A549 (cell line): ENCODE measurements at regions not wholly inside any gene's neighbourhood (a gene's known extent, or its start where the extent isn't known, plus 50 kb on each side); places are given as distances from the start of the nearest gene placed in this dataset.

Experiments used
- ATAC-seq, 2 experiments: fragments of 200-7000 bp in 1 of 2; fragments of >200 bp in 1 of 2; cut with Nextera tagmentation in 1 of 2; cut with Tn5 transposase in 1 of 2; 3 replicates each; pipeline versions ENCODE4 v1.8.0 to v1.9.1; 2018 to 2020; ENCODE audit warnings: mild to moderate bottlenecking in 1 of 2, moderate library complexity in 1 of 2
- CTCF ChIA-PET: fragments of 300-600 bp; sonication (Branson Sonifier 250); formaldehyde crosslinking; extraction: SDS; loops from one replicate; lab custom pipeline; 2021; ENCODE audit warnings: antibody characterized with exemption, inconsistent platforms; lab: Yijun Ruan, JAX
- POLR2A ChIA-PET: fragments of 350-600 bp; formaldehyde crosslinking; extraction: SDS; loops from one replicate; lab custom pipeline; 2021; ENCODE audit warnings: antibody characterized with exemption, inconsistent platforms; lab: Yijun Ruan, JAX
- DNase-seq, 2 experiments: peaks; one replicate each; pipeline versions ENCODE4 v3.0.0 to v3.0.0-alpha.2; 2011 to 2016; ENCODE audit warnings: low read depth in 1 of 2, low spot score in 1 of 2
- FAIRE-seq: peaks from 2 replicates; lab custom pipeline; 2011; peaks lifted over from hg19 to GRCh38; lab: Jason Lieb, UNC
- H3K27ac ChIP-seq, 2 experiments: fragments of >200 bp; sonication (Bioruptor Twin); formaldehyde crosslinking; 3 replicates each; pipeline ENCODE4 v1.5.1; 2016 to 2017
- H3K4me1 ChIP-seq: fragments of >200 bp; sonication (Bioruptor Twin); formaldehyde crosslinking; 3 replicates; pipeline ENCODE4 v1.6.1; 2016
- H3K4me2 ChIP-seq: fragments of >200 bp; sonication (Bioruptor Twin); formaldehyde crosslinking; 3 replicates; pipeline ENCODE4 v1.6.1; 2016
- H3K4me3 ChIP-seq: fragments of >200 bp; sonication (Bioruptor Twin); formaldehyde crosslinking; 3 replicates; pipeline ENCODE4 v1.5.1; 2016
- H3K9me3 ChIP-seq: fragments of >200 bp; sonication (Bioruptor Twin); formaldehyde crosslinking; 3 replicates; pipeline ENCODE4 v1.6.1; 2016
- CBX2 ChIP-seq: fragments of 200-600 bp; sonication (generic); IDR thresholded peaks from 2 replicates; pipeline ENCODE4 v1.6.1; 2016; ENCODE audit warnings: low read depth, mild to moderate bottlenecking, borderline replicate concordance
- CBX8 ChIP-seq: fragments of 200-600 bp; sonication (generic); IDR thresholded peaks from 2 replicates; pipeline ENCODE4 v1.6.1; 2016
- EHF ChIP-seq: fragments of 250-450 bp; sonication (Bioruptor Pico); IDR thresholded peaks from 2 replicates; pipeline ENCODE4 v1.5.0; 2020; ENCODE audit warnings: mild to moderate bottlenecking
- EHMT2 ChIP-seq: fragments of 200-600 bp; sonication (generic); IDR thresholded peaks from 2 replicates; pipeline ENCODE4 v1.6.1; 2016; ENCODE audit warnings: antibody characterized with exemption, low read depth, mild to moderate bottlenecking, moderate library complexity
- FOSB ChIP-seq: fragments of 250-450 bp; sonication (Bioruptor Pico); IDR thresholded peaks from 2 replicates; pipeline ENCODE4 v1.5.0; 2020; ENCODE audit warnings: mild to moderate bottlenecking, moderate library complexity
- FOSL2 ChIP-seq, 2 experiments: fragments of 450-650 bp in 1 of 2; fragments of >200 bp in 1 of 2; sonication (Bioruptor Twin) in 1 of 2; formaldehyde crosslinking; IDR thresholded peaks; 2 replicates each; pipeline versions ENCODE4 v1.5.0 to v1.6.1; 2016 to 2020; ENCODE audit warnings: mild to moderate bottlenecking in 1 of 2, moderate library complexity in 1 of 2
- FOXS1 ChIP-seq: fragments of 250-450 bp; sonication (Bioruptor Pico); IDR thresholded peaks from 2 replicates; pipeline ENCODE4 v1.5.0; 2020; ENCODE audit warnings: mild to moderate bottlenecking, moderate library complexity
- HDAC2 ChIP-seq: fragments of 200-600 bp; sonication (generic); IDR thresholded peaks from 2 replicates; pipeline ENCODE4 v1.6.1; 2016
- HEYL ChIP-seq: fragments of 250-450 bp; sonication (Bioruptor Pico); IDR thresholded peaks from 2 replicates; pipeline ENCODE4 v1.8.0; 2021; ENCODE audit warnings: mild to moderate bottlenecking, moderate library complexity
- HOXB13 ChIP-seq: fragments of 250-450 bp; sonication (Bioruptor Pico); IDR thresholded peaks from 2 replicates; pipeline ENCODE4 v1.5.0; 2020; ENCODE audit warnings: low read depth, mild to moderate bottlenecking, moderate library complexity
- JUN ChIP-seq, 2 experiments: fragments of >200 bp; sonication (Bioruptor Twin); formaldehyde crosslinking; IDR thresholded peaks; 2 replicates in 1 of 2; 3 replicates in 1 of 2; pipeline ENCODE4 v1.6.1; 2016 to 2017
- JUNB ChIP-seq: fragments of >200 bp; sonication (Bioruptor Twin); formaldehyde crosslinking; IDR thresholded peaks from 2 replicates; pipeline ENCODE4 v1.6.1; 2016
- KDM5A ChIP-seq: fragments of 200-600 bp; sonication (generic); IDR thresholded peaks from 2 replicates; pipeline ENCODE4 v1.6.1; 2016; ENCODE audit warnings: antibody characterized with exemption, mild to moderate bottlenecking
- MYC ChIP-seq: IDR thresholded peaks from 2 replicates; pipeline ENCODE4 v1.6.1; 2012; ENCODE audit warnings: mild to moderate bottlenecking, inconsistent platforms, low read length, improper control_type of control experiment, borderline replicate concordance
- NFE2L2 ChIP-seq: fragments of 150-350 bp; conservative IDR thresholded peaks from 2 replicates; pipeline ENCODE4 v1.6.1; 2014; ENCODE audit warnings: low read length
- NPAS2 ChIP-seq: fragments of 250-450 bp; sonication (Bioruptor Pico); IDR thresholded peaks from 2 replicates; pipeline ENCODE4 v1.8.0; 2022; ENCODE audit warnings: mild to moderate bottlenecking, moderate library complexity, borderline replicate concordance
- POLR2AphosphoS2 ChIP-seq: conservative IDR thresholded peaks from 2 replicates; pipeline ENCODE4 v1.6.1; 2012; ENCODE audit warnings: low read length, improper control_type of control experiment, inconsistent platforms
- RARB ChIP-seq: fragments of 250-450 bp; sonication (Bioruptor Pico); IDR thresholded peaks from 2 replicates; pipeline ENCODE4 v1.8.0; 2021; ENCODE audit warnings: mild to moderate bottlenecking, moderate library complexity
- RNF2 ChIP-seq: fragments of 200-600 bp; sonication (generic); IDR thresholded peaks from 2 replicates; pipeline ENCODE4 v1.6.1; 2016; ENCODE audit warnings: low read depth, mild to moderate bottlenecking, antibody characterized with exemption, moderate library complexity, borderline replicate concordance
- TFCP2L1 ChIP-seq: fragments of 250-450 bp; sonication (Bioruptor Pico); IDR thresholded peaks from 2 replicates; pipeline ENCODE4 v1.5.0; 2021; ENCODE audit warnings: mild to moderate bottlenecking
- ZNF302 ChIP-seq: fragments of 250-450 bp; sonication (Bioruptor Pico); IDR thresholded peaks from 2 replicates; pipeline ENCODE4 v1.9.0; 2021; ENCODE audit warnings: inconsistent platforms, mild to moderate bottlenecking, moderate library complexity
- ZSCAN20 ChIP-seq: fragments of 250-450 bp; sonication (Bioruptor Pico); IDR thresholded peaks from 2 replicates; pipeline ENCODE4 v1.8.0; 2022; ENCODE audit warnings: mild to moderate bottlenecking, moderate library complexity
- WGBS: methylation state at CpG from one replicate; pipeline ENCODE4 v1.1.6; 2017; ENCODE audit errors: missing lambda C conversion rate; 5-methylcytosine and 5-hydroxymethylcytosine counted together
- TF ChIP-seq, protein P1 (sequence below): IDR thresholded peaks from 2 replicates; pipeline ENCODE4 v1.6.1; 2012; ENCODE audit warnings: low read depth, borderline replicate concordance
- TF ChIP-seq, protein P2 (sequence below): IDR thresholded peaks from 2 replicates; pipeline ENCODE4 v1.6.1; 2012
- TF ChIP-seq, protein P3 (sequence below): IDR thresholded peaks from 2 replicates; pipeline ENCODE4 v1.6.1; 2012
- TF ChIP-seq, protein P4 (sequence below): fragments of 250-450 bp; sonication (Bioruptor Pico); IDR thresholded peaks from 2 replicates; pipeline ENCODE4 v1.5.0; 2020; ENCODE audit warnings: low read depth, mild to moderate bottlenecking, moderate library complexity
- TF ChIP-seq, protein P5 (sequence below): fragments of >200 bp; sonication (Bioruptor Twin); formaldehyde crosslinking; IDR thresholded peaks from 3 replicates; pipeline ENCODE4 v1.6.1; 2016
- TF ChIP-seq, protein P6 (sequence below): fragments of >200 bp; sonication (Bioruptor Twin); formaldehyde crosslinking; IDR thresholded peaks from 2 replicates; pipeline ENCODE4 v1.6.1; 2016

DNA sequence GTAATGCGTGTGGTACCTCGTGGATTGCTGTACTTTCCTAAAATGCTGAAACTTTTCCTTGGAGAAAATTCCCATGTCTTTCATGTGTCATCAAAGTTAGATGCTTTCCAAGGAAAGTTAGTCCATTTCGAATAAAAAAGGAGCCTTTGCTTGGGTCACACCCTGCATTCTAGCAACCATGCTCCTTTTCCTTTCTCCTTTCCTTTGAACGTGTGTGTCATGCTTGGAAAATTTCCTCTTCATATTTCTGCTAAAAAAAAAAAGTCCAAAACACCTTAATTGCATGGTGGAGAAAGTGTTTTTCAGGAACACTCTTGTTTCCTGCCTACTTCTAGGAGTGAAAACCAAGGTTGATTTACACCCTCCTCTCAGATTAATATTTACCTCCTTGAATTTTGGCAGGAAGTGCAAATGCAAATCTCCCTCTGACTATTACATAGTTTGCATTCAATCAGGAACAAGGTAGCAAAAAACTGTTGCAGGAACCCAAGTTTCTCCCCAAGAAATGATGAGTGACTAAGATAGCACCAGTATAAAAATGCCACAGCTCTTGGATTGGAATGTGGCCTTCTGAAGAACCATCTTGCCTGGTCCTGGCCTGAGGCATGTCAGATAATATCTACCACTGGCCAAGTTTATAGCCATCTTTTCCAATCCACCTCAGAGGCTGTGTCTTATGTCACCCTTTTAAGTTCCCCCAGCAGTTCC, 590.6 kb downstream of the QKI start:
- H3K4me1 ChIP-seq = no peaks in the 10 kb centered on the region
- no peak for ATAC-seq
- FAIRE-seq = no peak
- POLR2A ChIA-PET = no interaction called here
- DNase-seq = no peak
- WGBS = 0% methylated on average over 3 of the region's 4 CpGs
- no peak overlapping the region for H3K4me3 ChIP-seq
- CTCF ChIA-PET = no interaction called here
- TF ChIP-seq JUN (IDR thresholded peaks at IDR 0.05) = no peak
- TF ChIP-seq CBX2 = no peak
- TF ChIP-seq, protein P1, sequence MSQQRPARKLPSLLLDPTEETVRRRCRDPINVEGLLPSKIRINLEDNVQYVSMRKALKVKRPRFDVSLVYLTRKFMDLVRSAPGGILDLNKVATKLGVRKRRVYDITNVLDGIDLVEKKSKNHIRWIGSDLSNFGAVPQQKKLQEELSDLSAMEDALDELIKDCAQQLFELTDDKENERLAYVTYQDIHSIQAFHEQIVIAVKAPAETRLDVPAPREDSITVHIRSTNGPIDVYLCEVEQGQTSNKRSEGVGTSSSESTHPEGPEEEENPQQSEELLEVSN = no peak
- TF ChIP-seq ZSCAN20 (CRISPR knock-in tag) = no peak
- no peak for TF ChIP-seq FOSB
- TF ChIP-seq RARB = no peak
- no peak for TF ChIP-seq HEYL
- TF ChIP-seq TFCP2L1 (CRISPR knock-in tag) = no peak
- no peak for TF ChIP-seq FOSL2 (IDR thresholded peaks at IDR 0.05)
- TF ChIP-seq FOSL2 (CRISPR knock-in tag; IDR thresholded peaks at IDR 0.05) = no peak
- TF ChIP-seq ZNF302 (CRISPR knock-in tag) = no peak
- TF ChIP-seq JUNB = no peak
- TF ChIP-seq, protein P2, sequence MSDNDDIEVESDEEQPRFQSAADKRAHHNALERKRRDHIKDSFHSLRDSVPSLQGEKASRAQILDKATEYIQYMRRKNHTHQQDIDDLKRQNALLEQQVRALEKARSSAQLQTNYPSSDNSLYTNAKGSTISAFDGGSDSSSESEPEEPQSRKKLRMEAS = no peak
- no peak for TF ChIP-seq RNF2
- no peak for TF ChIP-seq NFE2L2
- no peak for TF ChIP-seq EHMT2
- no peaks in the 10 kb centered on the region for H3K9me3 ChIP-seq
- H3K4me2 ChIP-seq = no peak overlapping the region
- no peak overlapping the region for H3K27ac ChIP-seq

DNA sequence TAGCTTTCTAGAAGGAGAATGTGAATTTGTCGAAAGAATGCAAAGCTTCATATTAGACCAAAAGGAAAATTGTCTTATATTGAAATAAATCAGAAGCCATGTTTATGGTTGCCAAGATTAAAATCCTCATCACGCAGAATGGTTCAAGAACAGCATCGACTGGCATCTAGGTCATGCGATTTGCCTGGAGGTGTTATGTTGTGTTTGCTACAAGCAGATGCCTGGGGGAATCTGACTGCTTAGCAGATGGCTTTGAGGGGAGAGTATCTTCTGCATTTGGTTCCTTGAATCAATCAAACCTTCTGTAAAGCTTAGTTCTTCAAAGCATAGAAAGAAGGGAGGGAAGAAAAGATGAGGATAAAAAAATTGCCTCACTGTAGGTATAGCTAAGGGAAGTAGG, 585.8 kb downstream of the QKI start:
- TF ChIP-seq HDAC2 = no peak
- WGBS = 55% methylated on average over 4 of the region's 4 CpGs
- no peak for ATAC-seq
- POLR2A ChIA-PET = no interaction called here
- Histone ChIP-seq H3K4me3 (no peak overlapping the region), H3K4me1 (no peaks in the 10 kb centered on the region), H3K4me2 (no peak overlapping the region), H3K27ac (no peak overlapping the region), H3K9me3 (no peaks in the 10 kb centered on the region)
- DNase-seq = no peak
- CTCF ChIA-PET = no interaction called here
- no peak for FAIRE-seq

DNA sequence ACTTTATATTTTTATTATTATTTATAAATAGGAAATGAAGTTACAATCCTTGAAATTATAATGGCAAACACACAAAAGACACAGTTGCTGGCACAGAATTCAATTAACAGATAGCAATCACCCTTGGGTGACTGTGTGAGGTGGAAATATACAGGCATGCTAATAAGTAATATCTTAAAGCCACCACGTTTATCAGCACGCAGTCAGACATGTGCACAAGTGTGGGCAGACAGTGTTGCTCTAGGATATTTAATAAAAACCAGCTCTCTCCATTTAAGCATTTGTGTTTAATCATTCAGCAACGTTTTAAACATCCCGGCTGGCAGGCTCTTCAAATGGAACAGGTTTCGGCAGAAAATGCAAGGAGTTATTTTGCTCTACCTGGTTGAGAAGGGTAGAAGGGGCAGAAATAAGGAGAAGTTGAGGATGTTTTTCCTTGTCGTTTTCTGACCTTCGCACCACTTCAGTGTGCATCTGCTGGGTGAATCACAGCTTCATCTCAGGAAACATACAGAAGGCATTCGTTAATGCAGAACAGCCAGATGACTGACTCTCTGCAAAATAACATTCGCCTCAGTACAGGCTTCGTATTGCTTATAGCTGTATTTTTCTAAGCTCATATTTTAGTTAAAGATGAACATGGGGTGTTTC, 585.1 kb downstream of the QKI start:
- H3K27ac ChIP-seq = no peak overlapping the region
- WGBS = 26% methylated on average over 10 of the region's 10 CpGs
- FAIRE-seq (no peak), ATAC-seq (no peak)
- no peak overlapping the region for H3K4me3 ChIP-seq
- no peaks in the 10 kb centered on the region for H3K4me1 ChIP-seq
- H3K9me3 ChIP-seq = no peaks in the 10 kb centered on the region
- POLR2A ChIA-PET = no interaction called here
- no peak for TF ChIP-seq KDM5A
- no peak for TF ChIP-seq FOSL2 (IDR thresholded peaks at IDR 0.05)
- no peak for TF ChIP-seq FOSL2 (CRISPR knock-in tag; IDR thresholded peaks at IDR 0.05)
- TF ChIP-seq, protein P3, sequence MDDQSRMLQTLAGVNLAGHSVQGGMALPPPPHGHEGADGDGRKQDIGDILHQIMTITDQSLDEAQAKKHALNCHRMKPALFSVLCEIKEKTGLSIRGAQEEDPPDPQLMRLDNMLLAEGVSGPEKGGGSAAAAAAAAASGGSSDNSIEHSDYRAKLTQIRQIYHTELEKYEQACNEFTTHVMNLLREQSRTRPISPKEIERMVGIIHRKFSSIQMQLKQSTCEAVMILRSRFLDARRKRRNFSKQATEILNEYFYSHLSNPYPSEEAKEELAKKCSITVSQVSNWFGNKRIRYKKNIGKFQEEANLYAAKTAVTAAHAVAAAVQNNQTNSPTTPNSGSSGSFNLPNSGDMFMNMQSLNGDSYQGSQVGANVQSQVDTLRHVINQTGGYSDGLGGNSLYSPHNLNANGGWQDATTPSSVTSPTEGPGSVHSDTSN = no peak
- no peak for TF ChIP-seq EHF
- no peak for TF ChIP-seq FOXS1 (CRISPR knock-in tag)
- TF ChIP-seq NPAS2 (CRISPR knock-in tag) = no peak
- TF ChIP-seq CBX8 = no peak
- TF ChIP-seq, protein P4, sequence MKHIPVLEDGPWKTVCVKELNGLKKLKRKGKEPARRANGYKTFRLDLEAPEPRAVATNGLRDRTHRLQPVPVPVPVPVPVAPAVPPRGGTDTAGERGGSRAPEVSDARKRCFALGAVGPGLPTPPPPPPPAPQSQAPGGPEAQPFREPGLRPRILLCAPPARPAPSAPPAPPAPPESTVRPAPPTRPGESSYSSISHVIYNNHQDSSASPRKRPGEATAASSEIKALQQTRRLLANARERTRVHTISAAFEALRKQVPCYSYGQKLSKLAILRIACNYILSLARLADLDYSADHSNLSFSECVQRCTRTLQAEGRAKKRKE = no peak
- no peak for TF ChIP-seq HEYL
- no peak for TF ChIP-seq MYC
- TF ChIP-seq, protein P5, sequence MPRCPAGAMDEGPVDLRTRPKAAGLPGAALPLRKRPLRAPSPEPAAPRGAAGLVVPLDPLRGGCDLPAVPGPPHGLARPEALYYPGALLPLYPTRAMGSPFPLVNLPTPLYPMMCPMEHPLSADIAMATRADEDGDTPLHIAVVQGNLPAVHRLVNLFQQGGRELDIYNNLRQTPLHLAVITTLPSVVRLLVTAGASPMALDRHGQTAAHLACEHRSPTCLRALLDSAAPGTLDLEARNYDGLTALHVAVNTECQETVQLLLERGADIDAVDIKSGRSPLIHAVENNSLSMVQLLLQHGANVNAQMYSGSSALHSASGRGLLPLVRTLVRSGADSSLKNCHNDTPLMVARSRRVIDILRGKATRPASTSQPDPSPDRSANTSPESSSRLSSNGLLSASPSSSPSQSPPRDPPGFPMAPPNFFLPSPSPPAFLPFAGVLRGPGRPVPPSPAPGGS = no peak
- TF ChIP-seq HOXB13 (CRISPR knock-in tag) = no peak
- no peak for TF ChIP-seq POLR2AphosphoS2
- no peak for TF ChIP-seq ZNF302 (CRISPR knock-in tag)
- TF ChIP-seq, protein P6, sequence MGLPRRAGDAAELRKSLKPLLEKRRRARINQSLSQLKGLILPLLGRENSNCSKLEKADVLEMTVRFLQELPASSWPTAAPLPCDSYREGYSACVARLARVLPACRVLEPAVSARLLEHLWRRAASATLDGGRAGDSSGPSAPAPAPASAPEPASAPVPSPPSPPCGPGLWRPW = no peak
- TF ChIP-seq, all 56 proteins: peak for 0
- DNase-seq = no peak
- H3K4me2 ChIP-seq = no peak overlapping the region
- CTCF ChIA-PET = no interaction called here
